ENCODE measurements at regions not wholly inside any gene's neighbourhood (a gene's known extent, or its start where the extent isn't known, plus 50 kb on each side); places are given as distances from the start of the nearest gene placed in this dataset.

DNA sequence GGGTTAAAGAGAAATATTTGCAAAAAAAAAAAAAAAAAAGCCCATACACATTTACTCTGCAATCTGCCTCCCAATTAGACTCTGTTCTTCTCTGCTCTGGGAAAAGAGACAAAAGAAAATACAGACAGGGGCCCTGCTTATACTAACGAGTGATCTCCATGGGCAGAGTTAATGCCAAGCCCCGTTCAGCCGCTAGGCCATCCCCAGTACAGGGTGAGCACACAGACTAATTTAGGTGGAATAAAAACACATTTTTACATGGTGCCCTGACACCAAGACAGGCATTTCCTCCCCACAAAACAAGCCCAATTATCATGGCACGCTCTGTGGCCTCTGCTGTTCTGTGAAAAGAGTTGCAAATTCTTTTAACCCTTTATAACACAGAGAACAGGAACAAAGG is 356.3 kb upstream of the C16orf82 start:
- Histone ChIP-seq H3K79me2 (ENCODE audit: control insufficient read depth, insufficient read depth, low read length) (no peaks in the 10 kb centered on the region), H3K4me1 (replicated peaks in 1 of 2; ENCODE audit: control insufficient read depth in 2 of 2, insufficient read depth in 2 of 2, low read length in 2 of 2) (no peaks in the 10 kb centered on the region), H2AFZ (ENCODE audit: low read depth, low read length) (no peak overlapping the region), H3K4me2 (ENCODE audit: insufficient read depth, low read length) (no peak overlapping the region), H3K9ac (ENCODE audit: insufficient read depth in 1 of 2, low read depth in 2 of 2, low read length in 2 of 2) (no peak overlapping the region), H3K9me1 (ENCODE audit: control insufficient read depth, insufficient read depth, low read length) (peaks cover 4% of the 10 kb centered on the region), H3K36me3 (ENCODE audit: control insufficient read depth, insufficient read depth, low read length) (no peaks in the 10 kb centered on the region), H3K4me3 (no peak overlapping the region), H3K27me3 (ENCODE audit: control insufficient read depth in 2 of 2, insufficient read depth in 2 of 2, low read length in 2 of 2) (peaks cover 2 to 3% of the 10 kb centered on the region in 2 experiments; a peak in 1 of 5 replicates), H3K27ac (ENCODE audit: extremely low read depth, low read depth, low read length) (no peak overlapping the region), H4K20me1 (replicated peaks; ENCODE audit: control insufficient read depth, insufficient read depth, low read length) (no peaks in the 10 kb centered on the region), H3K9me3 (replicated peaks; ENCODE audit: control insufficient read depth, insufficient read depth, low read depth, low read length) (no peaks in the 10 kb centered on the region)
- DNase-seq (ENCODE audit: extremely low read depth in 1 of 4, low spot score in 3 of 4) (no peak), ATAC-seq (no peak), FAIRE-seq (no peak)
- 0% methylated on average over 4 of the region's 4 CpGs for WGBS (ENCODE audit: insufficient coverage, low coverage, missing lambda C conversion rate)
- ChIA-PET POLR2A (no interaction called here), CTCF (ENCODE audit: low intra/inter-chr PET ratio) (no interaction called here)
- in situ Hi-C loops (cut with MboI), result no loop called here
- intact Hi-C loops (cut with micrococcal nuclease), result no loop called here
- BruUV-seq (replicated peaks), result no TSS peak
- TF ChIP-seq ZNF197 (CRISPR knock-in tag; IDR thresholded peaks at IDR 0.05; ENCODE audit: low read depth) (no peak), ZNF277 (CRISPR knock-in tag; IDR thresholded peaks at IDR 0.05; ENCODE audit: borderline replicate concordance) (no peak), ZNF408 (CRISPR knock-in tag; IDR thresholded peaks at IDR 0.05; ENCODE audit: low read depth) (no peak), ZNF184 (CRISPR knock-in tag; IDR thresholded peaks at IDR 0.05) (no peak), ATF4 (CRISPR knock-in tag; IDR thresholded peaks at IDR 0.05) (no peak), TBP (optimal IDR thresholded peaks at IDR 0.05; ENCODE audit: low read depth, low read length) (no peak), MCM3 (IDR thresholded peaks at IDR 0.05) (no peak), TCF7L2 (IDR thresholded peaks at IDR 0.05; ENCODE audit: low read depth, low read length) (no peak), HDAC1 (IDR thresholded peaks at IDR 0.05) (no peak), ZNF280B (CRISPR knock-in tag; IDR thresholded peaks at IDR 0.05) (no peak), MAFG (tag; conservative IDR thresholded peaks at IDR 0.05) (no peak), HMG20A (CRISPR knock-in tag; conservative IDR thresholded peaks at IDR 0.05) (no peak), ZC3H8 (IDR thresholded peaks at IDR 0.05) (no peak), ZZZ3 (IDR thresholded peaks at IDR 0.05) (no peak), MYNN (IDR thresholded peaks at IDR 0.05) (no peak), MYNN (CRISPR knock-in tag; IDR thresholded peaks at IDR 0.05) (no peak)
- TF ChIP-seq, protein P1, sequence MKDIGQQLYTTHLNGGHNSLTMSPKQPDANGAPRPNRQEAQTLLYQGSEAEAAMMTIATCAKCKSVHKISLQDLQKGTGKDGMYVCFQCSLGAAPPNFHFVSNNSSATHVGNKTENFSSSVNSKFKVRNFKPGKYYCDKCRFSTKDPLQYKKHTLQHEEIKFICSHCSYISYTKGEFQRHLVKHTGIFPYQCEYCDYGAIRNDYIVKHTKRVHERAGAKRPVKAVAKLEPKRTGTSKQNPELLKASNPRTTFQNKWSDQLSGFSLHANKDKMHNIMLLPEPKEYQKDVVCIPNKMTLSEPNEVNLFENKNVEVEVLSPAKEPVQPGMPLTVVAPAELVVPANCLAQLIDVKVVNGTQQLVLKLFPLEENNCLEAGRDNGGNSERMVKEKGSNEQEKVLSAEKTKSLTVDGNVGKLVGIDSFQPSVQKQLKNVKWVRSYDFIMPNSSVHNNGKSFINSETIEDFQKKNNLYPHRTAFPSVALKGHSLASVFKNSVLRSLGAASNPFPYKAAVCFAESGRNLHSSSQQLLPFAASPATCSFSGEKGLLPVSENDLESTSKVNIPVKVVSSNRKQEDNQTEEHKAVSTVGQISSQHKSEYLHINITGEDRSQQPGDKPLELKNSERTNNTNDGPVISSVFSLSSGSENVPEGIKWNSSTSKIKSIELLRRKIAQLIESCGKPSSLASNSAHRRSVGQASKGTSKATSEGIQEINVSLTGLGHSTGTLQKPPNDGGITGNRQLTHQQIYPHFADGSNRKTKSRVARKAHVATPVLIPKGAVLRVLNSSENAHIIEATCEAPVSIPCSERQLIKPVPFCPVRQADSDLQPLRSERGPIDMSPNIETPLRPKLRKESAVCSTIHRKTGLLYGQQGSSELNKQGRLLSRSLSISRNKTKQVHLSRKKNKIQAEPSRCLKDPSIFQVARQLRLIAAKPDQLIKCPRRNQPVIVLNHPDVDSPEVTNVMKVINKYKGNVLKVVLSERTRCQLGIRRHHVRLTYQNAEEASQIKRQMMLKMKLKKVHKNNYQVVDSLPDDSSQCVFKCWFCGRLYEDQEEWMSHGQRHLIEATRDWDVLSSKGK (CRISPR knock-in tag; IDR thresholded peaks at IDR 0.05), result no peak
